GM21360 (cell line): ENCODE measurements at regions not wholly inside any gene's neighbourhood (a gene's known extent, or its start where the extent isn't known, plus 50 kb on each side); places are given as distances from the start of the nearest gene placed in this dataset.
A peak's percentile ranks its signal among the peaks of the same experiment; 100 is the strongest.
"Not testable (repeated sequence)": the region's sequence is repeated elsewhere in the genome, so short reads cannot be mapped to it uniquely, and the experiment has no call there.

Source experiments
- ATAC-seq: cut with Tn5 transposase; IDR thresholded peaks from one replicate; pipeline ENCODE4 v1.9.1; 2021; ENCODE audit warnings: mild to moderate bottlenecking, moderate library complexity; ENCODE audit not compliant: unreplicated experiment

- no peak for ATAC-seq
Observed at GRCh38 chr3:25895031-25895430, 105.1 kb downstream of the OXSM start.

GRCh38 chr3:25895443-25895842 is 105.6 kb downstream of the OXSM start:
- no peak for ATAC-seq

DNA sequence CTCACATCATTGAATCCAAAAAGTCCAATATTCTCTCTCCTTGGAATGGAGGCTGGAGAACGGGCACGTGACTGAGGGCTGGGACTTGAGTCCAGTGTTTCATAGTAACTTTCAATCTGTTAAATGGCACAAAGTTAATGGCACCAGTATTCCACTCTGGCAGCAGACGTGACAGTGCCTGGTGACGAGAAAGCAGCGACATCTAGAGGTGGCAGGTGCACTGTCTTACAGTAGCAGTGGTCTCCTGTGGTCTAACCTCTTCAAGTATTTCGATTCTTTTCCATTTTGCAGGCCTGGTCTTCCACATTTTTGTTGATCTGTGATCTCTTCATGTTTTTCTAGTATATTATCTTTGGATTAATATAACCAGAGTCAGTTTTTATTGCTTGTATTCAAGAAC is 107.1 kb downstream of the OXSM start:
- ATAC-seq, result peak; percentile 90

GRCh38 chr3:25899352-25900101 is 109.6 kb downstream of the OXSM start:
- ATAC-seq, result no peak

DNA sequence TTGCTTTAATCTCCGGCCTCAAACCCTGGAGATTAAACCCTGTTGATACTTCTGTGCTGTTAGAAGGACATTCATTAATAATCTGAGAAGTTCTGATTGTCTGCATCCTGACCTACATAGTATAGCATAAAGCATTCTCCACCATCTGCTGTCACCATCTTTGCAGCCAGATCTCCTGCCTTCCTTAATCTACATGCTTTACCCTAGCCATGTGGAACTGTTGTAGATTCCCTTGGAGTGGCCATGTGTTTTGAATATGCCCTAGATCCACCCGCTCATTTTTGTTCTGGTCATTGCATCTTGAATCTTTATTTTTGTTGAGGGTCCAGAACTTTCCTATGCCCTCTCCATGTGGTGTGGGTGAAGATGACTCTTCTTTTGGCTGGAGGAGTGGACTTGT is 110.3 kb downstream of the OXSM start:
- ATAC-seq, result no peak

- no peak for ATAC-seq
Observed at GRCh38 chr3:25901796-25902195, 111.9 kb downstream of the OXSM start.

- no peak for ATAC-seq
Observed at GRCh38 chr3:25902586-25902985, 112.7 kb downstream of the OXSM start.

GRCh38 chr3:25903371-25904129 is 113.7 kb downstream of the OXSM start:
- no peak for ATAC-seq

DNA sequence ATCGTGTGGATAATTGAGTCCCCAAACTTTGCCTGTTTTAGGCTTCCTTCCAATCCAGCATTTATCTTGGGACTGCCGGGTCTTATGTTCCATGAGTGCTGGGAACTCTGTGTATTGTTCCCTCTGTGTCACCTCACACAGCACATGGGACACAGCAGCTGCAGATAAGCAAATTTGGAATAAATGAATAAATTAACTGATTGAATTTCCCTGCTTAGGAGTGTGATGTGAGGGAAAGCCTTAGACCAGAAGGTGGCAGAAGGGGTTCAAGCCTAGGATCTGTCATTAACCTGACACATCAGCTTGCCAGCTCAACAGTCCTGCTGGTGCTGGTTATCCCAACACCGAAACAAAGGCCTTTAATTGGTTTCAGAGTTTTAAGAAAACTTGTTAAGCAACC is 114.3 kb downstream of the OXSM start:
- no peak for ATAC-seq

DNA sequence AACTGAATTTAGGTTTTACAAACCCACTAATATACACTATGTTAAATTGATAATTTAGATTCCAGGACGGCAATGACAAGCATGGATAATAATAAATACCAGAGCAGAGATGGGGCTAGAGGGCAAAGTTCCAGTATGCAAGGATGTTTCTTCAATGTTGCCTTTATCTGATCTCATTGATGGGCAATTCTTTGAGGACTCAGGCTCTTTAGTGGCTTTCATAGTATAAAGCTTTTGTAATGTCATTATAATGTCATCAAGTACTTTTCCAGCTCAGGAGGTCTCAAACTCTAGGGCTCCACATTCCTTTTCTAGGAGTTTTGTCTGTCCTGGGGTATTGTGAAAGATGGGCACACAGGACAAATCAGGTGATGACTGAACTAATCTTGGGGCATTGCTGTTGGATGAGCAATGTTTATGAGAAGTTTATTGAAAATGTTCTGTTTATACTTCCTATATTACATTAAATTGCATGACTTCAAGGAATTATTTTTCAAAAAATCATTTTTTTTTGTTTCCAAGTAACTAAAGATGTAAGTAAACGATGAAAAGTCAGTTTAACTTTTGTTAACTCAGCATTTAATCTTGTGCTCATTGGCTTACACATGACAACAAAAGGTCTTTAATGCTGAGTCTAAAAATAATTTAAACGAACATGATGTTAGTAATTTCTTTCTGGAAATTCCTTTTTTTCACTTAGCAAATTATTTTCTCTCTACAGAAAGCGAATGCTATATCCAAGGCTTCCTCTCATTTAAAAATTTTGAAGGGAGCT is 116.4 kb downstream of the OXSM start:
- no peak for ATAC-seq

DNA sequence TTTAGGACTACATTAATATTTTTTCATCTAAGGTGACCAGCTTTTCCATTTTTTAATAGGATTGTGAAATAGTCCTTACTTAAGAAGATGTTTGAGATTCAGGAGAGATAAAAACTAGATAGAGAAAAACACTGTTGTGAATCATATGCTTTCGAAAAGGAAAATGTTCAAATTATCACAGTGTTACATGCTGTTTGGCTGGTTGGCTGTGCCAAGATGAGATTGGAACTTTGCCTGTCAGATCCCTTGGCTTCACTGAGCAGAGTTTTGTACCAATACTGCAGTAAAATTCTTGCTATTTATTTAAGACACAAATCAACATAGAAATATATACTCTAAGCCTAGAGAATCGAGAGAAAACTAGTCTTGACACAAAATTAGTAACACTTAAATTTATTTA is 117.2 kb downstream of the OXSM start:
- no peak for ATAC-seq

GRCh38 chr3:25910105-25910504 is 120.2 kb downstream of the OXSM start:
- ATAC-seq, result no peak

DNA sequence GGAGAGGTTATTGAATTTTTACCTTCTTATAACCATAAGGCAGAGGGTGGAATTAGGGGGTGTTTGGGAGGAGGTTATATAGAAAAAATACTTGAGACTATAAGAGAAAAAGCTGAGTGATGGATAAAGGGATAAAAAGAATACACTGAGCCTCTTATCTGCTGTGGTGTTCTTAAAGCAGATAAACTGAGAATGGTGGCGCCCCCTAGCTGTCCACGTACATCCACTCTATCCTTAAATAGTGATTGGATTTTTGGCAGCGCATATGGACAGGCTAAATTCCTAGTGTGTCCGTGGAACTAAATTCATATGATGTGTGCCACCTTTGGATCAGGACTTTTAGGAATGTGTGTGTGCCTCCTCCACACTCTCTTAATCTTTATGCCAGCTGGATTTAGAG is 121.1 kb downstream of the OXSM start:
- ATAC-seq, result peak; percentile 67

GRCh38 chr3:25911525-25912295 is 121.8 kb downstream of the OXSM start:
- ATAC-seq, result no peak

DNA sequence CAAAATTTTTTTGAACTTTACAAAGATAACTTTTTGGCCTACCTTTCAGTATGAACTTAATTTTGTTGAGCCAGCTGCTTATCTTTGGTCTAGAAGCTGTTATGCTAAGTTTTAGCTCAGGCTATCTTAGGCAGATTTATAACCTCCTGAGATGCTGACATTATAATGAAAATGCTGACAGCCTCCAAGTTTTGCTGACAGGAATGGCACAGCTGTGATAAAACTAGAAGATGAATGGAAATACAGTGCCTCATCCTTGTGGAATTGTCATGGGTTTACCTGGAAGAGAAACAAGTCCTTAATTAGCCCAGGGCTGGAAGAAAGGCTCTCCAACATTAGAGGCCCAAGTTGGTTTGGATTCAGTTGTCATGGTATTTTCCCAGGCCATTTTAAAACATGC is 123.3 kb downstream of the OXSM start:
- ATAC-seq, result no peak

DNA sequence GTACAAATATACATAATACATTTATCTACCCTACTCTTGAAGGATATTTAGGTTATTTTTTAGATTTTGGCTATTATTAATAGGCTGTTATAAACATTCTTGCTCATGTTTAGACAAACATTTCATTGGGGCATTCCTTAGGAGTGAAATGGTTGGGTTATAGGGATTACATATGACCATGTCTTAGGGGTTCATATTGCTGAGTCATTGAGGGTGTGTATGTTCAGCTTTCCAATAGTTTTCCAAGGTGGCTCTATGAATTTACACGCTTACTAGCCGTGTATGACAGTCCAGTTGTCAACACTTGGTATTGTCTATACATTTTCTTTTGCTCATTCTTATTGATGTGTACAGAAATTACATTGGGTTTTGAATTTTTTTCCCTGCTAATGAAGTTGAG is 125.8 kb downstream of the OXSM start:
- ATAC-seq, result no peak

- ATAC-seq, result no peak
Observed at GRCh38 chr3:25916321-25916720, 126.4 kb downstream of the OXSM start.

DNA sequence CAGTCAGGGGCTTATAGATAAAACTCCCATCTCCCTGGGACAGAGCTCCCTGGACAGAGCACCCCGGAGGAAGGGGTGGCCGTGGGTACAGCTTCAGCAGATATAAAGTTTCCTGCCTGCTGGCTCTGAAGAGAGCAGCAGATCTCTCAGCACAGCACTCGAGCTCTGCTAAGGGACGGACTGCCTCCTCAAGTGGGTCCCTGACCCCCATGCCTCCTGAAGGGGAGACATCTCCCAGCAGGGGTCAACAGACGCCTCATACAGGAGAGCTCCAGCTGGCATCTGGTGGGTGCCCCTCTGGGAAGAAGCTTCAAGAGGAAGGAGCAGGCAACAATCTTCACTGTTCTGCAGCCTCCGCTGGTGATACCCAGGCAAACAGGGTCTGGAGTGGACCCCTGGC is 142.1 kb downstream of the OXSM start:
- not testable (repeated sequence) for ATAC-seq

- no peak for ATAC-seq
Observed at GRCh38 chr3:25938566-25939325, 148.9 kb downstream of the OXSM start.

DNA sequence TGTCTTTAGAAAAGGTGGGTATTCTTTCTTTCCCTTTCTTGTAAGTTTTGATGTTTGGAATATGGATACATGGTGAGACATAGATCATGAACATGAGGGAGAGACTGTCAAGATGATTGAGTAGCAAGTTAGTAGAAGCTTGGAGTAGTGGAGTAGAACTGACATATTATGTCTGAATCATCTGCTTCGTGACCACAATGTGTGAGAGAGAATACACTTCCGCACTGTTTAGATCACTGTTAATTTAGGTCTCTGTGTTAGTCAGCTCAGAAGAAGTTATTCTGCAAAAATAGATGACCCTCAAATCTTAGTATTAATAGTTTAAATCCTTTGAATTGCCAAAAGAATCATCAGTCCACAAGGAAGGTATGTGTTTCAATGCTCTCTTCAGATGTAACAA is 151.0 kb downstream of the OXSM start:
- no peak for ATAC-seq
